ENCODE measurements at regions not wholly inside any gene's neighbourhood (a gene's known extent, or its start where the extent isn't known, plus 50 kb on each side); places are given as distances from the start of the nearest gene placed in this dataset.
"Not testable (repeated sequence)": the region's sequence is repeated elsewhere in the genome, so short reads cannot be mapped to it uniquely, and the experiment has no call there.

DNA sequence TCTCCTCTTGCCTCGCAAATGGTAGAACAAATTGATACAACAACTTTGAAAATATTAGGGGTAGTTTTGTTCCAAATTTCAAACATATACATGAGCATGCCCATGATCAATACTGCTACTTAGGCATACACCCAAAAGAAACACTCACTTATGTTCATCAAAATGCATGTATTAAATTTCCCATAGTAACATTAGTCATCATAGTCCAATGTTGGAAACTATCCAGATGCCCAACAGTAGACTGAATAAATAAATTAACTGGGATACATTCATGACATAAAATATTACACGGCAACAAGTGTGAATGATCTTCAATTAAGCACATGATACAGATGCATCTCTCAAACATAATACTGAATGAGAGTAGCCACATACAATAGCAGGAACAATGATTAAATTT lies 391.6 kb downstream of the CDH11 start:
- no peak for DNase-seq (ENCODE audit: low spot score)

DNA sequence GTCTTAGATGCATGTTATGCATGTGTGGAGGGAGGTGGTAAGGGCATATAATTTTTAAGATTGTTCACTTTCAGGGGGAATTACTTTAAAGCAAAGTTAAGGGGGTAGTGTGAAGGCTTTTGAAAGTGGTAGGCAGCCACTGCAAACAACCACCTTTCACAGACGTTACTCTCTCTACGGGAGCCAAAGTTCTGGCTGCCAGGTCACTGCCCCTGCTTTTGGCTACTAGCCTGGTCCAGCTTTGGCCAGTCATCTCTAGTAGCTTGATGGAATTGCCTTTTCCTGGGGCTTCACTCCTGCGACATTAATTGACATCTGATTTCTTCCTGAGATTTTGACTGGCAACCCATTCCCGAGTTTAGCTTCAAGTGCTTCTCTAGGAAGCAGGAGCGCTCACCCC lies 397.5 kb downstream of the CDH11 start:
- DNase-seq (ENCODE audit: low spot score) = no peak

DNA sequence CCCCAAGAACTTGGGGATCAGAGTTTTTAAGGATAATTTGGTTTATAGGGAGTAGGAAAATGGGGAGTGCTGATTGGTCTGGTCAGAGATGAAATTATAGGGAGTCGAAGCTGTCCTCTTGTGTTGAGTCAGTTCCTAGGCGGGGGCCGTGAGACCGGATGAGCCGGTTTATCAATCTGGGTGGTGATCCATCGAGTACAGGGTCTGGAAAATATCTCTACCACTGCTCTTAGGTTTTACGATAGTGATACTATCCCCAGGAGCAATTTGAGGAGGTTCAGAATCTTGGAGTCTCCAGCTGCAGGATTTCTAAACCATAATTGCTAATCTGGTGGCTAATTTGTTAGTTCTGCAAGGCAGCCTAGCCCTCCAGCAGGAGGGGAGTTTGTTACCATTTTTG lies 403.4 kb downstream of the CDH11 start:
- DNase-seq (ENCODE audit: low spot score) = no peak

GRCh38 chr16:64717871-64718270 lies 404.0 kb downstream of the CDH11 start:
- DNase-seq (ENCODE audit: low spot score) = no peak

- DNase-seq (ENCODE audit: low spot score) = no peak
Measured at GRCh38 chr16:64715624-64716023, 406.2 kb downstream of the CDH11 start.

DNA sequence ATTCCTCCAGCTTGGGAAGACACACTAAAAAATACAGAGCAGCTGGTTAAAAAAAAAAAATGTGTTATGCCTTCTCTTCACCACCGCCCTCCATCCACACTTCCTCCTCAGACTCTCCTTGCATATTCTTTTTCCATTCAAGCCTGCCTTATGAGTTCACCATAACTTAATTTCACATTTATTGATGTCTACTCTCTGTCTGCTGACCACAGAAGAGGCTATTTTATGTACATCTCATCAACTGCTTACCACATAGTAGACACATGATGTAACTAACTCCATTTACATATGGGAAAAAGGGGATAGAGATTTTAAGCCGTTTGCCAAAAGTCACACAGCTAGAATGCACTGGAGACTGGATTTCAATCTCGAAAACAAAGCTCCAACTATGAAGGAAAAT lies 409.8 kb downstream of the CDH11 start:
- DNase-seq (ENCODE audit: low spot score) = no peak

DNA sequence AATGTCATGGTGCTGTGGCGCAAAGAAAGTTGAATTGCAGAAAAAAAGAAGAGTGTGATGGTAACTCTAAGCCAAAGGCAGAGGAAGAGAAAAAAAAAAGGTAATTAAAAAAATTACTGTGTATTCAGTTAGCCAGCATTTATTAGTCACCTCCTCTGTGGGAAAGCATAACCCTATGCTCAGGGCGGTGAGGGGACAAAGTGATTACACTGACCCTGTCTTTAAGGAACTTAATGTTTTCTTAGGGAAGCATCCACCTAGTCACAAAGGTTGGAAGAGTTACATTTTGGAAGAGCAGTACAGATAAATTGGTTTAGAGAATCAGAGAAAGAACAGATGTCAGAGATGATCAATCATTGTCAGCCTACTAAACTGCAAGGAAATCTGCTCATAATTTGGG lies 410.3 kb downstream of the CDH11 start:
- DNase-seq (ENCODE audit: low spot score) = no peak

- DNase-seq (ENCODE audit: low spot score) = no peak
Measured at GRCh38 chr16:64711026-64711425, 410.8 kb downstream of the CDH11 start.

DNA sequence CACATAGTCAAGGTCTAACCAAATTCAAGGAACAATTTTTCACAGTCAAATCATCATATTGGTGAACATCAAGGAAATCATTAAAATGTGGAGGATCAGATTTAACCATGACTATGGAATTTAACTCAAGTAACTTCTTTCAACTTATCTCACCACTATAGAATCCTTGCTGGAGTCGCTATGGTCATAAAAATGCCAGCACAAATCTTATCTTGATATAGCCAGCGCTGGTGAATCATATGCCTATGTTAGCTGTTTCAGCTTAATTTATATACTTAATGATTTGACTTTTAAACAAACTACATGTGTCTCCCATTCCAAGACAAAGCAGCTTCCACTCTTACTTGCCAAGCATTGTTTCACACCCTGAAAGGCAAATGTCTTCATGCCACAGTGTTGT lies 416.4 kb downstream of the CDH11 start:
- DNase-seq (ENCODE audit: low spot score) = no peak

GRCh38 chr16:64704386-64704785 lies 417.5 kb downstream of the CDH11 start:
- no peak for DNase-seq (ENCODE audit: low spot score)

DNA sequence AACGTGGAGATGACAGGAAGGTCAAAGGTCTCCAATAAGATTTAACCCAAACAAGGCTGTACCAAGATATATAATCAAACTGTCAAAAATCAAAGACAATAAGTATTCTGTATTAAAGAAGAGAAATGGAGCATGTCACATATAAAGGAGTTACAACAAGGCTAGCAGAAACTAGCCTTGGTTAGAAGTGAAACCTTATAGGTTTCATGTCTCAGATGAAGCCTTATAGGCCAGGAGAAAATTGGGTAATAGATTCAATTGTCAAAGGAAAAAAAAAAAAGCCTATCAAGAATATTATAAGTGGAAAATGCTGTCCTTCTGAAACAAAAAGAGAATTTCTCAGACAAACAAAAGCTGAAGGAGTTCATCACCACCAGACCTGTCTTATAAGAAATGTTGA lies 419.4 kb downstream of the CDH11 start:
- DNase-seq (ENCODE audit: low spot score) = no peak

- no peak for DNase-seq (ENCODE audit: low spot score)
Measured at GRCh38 chr16:64700628-64701027, 421.2 kb downstream of the CDH11 start.

GRCh38 chr16:64696866-64697265 lies 425.0 kb downstream of the CDH11 start:
- DNase-seq (ENCODE audit: low spot score) = no peak

DNA sequence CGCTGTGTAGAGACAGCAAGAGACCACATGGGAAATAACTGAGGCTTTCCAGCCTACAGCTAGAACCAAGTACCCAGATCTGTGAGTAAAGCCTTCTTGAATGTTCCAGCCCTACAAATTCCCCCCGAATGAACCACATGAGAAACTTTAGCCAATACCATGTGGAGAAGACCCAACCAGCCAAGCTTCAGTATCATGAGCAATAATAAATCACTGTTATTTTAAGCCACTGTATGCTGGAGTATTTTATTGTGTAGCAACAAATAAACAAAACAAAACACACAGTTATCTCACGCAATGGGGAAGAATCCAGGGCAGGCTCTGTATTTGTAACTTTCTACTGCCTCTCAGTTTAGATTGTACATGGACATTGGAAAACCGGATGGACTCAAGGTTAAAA lies 426.2 kb downstream of the CDH11 start:
- no peak for DNase-seq (ENCODE audit: low spot score)

DNA sequence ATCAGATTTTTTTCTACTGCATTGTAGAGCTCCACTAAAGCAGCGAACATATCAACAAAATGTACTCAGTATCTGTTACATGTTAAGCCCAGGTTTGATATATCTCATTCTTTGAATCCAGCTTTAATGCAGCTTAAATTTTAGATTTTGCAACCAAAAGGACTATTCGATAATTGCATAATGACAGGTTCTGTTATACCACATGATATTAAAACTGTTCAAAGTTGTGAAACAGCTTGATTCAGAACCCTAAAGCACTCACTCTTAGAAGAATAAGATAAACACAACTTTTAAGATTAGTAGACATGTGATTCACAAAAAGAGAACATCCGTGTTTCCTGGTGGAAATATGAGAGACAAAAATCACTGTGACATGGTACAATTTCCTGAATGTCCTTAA lies 427.9 kb downstream of the CDH11 start:
- no peak for DNase-seq (ENCODE audit: low spot score)

DNA sequence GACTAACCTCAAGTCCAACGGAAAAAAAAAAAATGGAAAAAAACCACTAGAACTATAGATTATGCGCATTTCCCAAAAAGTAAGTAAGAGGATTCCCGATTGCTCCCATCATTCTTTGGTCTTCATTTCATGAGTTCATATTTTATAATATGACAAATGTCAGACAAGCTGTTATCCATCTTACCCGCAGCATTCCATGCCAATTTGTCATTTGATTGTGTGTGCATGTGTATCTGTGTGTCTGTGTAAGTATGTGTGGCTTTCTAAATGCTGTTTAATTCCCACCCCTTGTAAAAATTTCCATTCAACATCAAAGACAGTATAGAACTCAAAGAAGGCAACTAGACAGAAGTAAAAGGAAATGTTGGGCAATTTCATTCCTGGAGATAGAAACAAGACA lies 434.1 kb downstream of the CDH11 start:
- no peak for DNase-seq (ENCODE audit: low spot score)

GRCh38 chr16:64687123-64687522 lies 434.7 kb downstream of the CDH11 start:
- no peak for DNase-seq (ENCODE audit: low spot score)

DNA sequence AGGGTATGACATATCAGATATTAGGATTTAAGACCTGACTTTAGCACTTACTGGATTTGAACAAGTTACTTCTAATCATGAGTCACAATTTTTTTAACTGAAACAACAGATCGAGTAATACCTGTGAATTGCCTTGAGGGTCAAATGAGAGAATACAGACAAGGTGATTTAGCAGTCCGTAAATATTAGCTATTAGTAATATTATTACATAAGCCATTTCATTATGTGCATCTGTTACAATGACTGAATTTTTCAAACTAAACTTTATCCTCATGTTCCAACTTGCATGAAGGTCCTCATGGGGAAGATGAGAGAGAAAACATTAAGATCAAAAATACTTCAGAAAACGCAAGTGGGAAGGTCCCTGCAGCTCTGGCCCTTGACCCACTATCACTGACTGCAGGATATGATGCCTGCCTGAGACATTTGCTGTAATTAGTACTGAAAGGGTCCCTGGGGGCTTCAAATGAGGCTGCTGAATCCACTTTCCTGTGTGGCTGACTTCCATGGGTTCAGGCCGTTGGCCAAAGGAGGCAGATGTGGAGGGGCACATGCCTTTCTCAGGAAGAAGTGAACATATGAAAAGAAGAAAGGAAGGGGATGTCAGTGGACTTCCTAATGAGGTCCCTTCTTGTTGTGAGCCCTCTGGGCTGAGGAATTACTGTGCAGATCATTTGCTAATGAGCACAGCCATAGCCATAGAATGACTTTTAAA lies 441.7 kb downstream of the CDH11 start:
- DNase-seq (ENCODE audit: low spot score) = no peak

DNA sequence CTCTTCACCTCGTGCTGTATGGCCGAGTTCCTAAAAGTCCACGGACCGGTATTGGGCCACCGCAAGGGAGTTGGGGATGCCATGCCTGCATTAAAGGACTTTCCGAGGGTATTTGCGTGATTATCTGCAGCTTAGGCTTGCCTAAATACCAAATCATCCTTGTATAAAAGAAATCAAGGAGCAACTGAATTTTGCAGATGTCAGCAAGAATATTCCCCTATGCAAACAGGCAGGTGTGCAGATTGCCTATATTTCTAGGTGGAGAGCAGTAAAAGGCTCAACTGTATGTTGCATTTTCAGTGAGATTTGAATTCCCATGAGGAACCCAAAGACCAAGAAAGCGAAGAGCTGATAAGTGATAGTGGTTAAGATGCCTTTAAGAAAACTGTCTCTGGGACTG lies 452.3 kb downstream of the CDH11 start:
- no peak for DNase-seq (ENCODE audit: low spot score)

- DNase-seq (ENCODE audit: low spot score) = no peak
Measured at GRCh38 chr16:64667334-64667877, 454.5 kb downstream of the CDH11 start.

GRCh38 chr16:64662312-64662711 lies 459.6 kb downstream of the CDH11 start:
- not testable (repeated sequence) for DNase-seq (ENCODE audit: low spot score)

GRCh38 chr16:64659866-64660265 lies 462.0 kb downstream of the CDH11 start:
- no peak for DNase-seq (ENCODE audit: low spot score)

GRCh38 chr16:64657316-64658011 lies 464.4 kb downstream of the CDH11 start:
- DNase-seq (ENCODE audit: low spot score) = no peak

- no peak for DNase-seq (ENCODE audit: low spot score)
Measured at GRCh38 chr16:64656471-64656870, 465.4 kb downstream of the CDH11 start.

All from hematopoietic multipotent progenitor cell treated with erythropoietin and hydrocortisone succinate and interleukin-3 and kit ligand, for 15 days (in vitro differentiated cells).